Midbrain (tissue), 1 donor: ENCODE measurements at regions not wholly inside any gene's neighbourhood (a gene's known extent, or its start where the extent isn't known, plus 50 kb on each side); places are given as distances from the start of the nearest gene placed in this dataset.
A peak's percentile ranks its signal among the peaks of the same experiment; 100 is the strongest.

Experiments
- DNase-seq: peaks from one replicate; lab custom pipeline; 2025; lab: John Stamatoyannopoulos, UW

DNA sequence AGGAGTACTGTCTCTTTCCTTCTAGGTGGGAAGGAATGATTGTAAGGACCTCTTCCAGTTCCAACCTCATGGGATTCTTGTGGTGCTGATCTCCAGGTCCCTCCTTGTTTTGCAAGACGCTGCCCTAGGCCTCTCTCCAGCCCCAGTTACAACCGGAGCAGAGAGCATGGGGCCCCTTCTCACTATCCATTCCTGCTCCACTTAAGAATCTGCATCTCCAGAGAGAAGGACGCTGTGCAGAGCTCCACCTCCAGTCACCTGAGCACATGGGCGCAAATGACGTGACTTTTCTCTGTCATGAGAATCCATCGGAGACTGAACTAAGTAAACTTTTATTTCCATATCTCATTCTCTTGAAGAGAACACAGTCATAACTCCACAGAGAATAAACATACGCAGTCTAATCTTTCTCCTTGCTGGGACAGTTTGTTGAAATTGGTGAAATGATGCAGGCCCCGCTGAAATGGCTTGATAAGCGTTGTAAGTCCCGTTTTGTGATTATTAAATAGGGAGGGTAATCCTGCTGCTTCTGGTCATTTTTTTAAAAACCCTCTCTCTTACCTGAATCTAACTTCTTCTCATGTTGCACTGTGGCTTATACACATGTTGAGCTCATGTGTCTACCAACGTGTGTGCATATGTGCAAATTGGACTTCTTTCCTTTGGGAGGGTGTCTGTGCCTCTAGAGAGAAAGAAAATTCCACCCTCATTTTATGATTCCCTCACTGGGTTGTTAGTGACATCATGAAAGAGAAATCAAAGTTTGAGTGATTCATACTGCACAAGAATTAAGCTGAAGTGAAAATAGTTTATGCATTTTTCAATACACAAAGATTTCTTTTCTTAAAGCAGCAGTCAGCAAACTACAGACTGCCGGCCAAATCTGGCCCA is 133.2 kb upstream of the TBX20 start:
- no peak for DNase-seq

DNA sequence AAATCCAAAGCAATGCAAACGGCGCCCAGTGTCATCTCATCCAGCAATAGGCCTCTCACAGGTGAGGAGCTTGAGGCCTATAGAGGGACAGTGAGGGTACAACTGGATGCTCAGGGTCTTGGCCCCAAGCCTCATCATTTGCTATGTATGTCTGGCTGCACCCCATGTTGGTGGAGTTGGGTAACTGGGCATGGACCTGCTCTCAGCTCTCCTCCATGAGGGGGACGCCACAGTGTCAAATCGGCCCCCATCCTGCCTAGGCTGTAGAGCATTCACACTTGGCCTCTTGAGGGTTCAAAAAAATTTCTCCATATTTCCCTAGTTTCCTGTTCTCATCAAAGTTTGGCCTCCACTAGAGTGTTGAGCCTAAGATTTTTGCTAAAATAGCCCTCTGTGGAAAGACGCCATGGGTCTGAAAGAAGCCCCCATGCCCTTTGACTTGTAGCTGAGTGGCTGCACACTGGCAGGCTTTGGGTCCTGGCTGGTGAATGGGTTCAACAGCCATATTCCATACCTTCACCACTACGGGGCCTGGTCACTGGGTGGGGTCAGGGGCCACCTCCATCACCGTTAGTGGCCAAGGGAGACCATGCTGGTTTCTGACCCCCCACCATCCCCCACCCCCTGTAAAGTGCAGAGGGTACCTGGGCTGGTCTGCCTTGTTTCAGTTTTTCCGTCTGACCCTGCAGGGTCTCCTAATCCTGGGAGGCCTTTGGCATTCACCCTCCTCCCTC is 132.3 kb upstream of the TBX20 start:
- DNase-seq: no peak

DNA sequence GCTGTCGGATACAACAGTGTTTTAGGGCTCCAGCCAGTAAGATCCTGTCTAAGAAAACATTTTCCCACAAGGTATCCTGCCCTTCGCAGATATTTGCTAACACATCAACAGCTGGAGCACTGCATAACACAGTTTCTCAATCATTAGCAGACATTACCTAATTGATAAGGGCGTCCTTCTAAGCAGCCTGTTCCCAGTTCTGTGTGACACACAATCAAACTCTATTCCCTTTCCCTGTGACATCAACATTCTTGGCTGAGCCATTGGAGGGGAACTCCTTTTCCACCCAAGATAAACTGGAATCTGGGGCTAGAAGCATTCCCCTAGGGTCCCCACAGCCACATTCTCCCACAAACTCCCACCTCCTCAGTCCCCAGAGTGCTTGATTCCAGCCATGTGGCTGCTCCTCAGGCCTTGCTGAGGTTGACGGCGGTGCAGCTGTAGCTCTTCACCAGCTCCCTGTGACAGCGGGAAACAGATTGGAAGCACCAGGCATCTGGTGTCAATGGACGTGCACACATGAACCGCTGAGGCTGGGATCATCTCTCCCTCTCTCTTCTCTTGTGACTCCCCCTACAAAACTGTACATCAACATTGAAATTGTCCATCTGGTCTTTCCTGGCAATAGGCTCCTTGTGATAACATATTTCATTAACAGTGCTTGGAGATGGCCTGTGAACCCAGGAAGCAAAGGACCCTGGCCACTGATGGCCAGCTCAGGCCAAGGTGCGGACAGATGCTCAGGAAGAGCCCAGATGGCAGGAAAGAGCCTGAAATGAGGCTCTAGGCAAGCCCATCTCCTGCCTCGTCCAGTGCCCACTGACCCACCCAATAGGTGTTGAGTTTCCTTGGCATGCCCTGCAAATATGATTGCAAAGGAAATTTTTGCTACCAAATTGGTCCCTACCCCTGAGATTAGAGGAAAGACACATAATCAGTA is 131.1 kb upstream of the TBX20 start:
- no peak for DNase-seq

DNA sequence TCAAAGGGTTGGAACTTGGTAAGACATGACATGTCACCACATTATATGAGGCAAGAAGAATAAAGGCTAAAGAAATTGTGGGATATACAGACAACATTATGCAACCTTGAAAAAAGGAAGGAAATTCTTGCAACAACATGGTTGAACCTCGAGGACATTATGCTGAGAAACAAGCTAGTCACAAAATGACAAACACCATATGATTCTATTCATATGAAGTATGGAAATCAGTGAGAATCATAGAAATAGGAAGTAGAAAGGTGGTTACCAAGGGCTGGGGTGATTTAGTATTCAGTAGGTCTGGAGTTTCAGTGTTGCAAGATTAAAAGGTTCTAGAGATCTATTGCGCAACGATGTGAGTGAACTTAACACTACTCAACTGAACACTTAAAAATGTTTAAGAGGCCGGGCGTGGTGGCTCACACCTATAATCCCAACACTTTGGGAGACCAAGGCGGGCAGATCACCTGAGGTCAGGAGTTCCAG is 126.9 kb upstream of the TBX20 start:
- DNase-seq: no peak

DNA sequence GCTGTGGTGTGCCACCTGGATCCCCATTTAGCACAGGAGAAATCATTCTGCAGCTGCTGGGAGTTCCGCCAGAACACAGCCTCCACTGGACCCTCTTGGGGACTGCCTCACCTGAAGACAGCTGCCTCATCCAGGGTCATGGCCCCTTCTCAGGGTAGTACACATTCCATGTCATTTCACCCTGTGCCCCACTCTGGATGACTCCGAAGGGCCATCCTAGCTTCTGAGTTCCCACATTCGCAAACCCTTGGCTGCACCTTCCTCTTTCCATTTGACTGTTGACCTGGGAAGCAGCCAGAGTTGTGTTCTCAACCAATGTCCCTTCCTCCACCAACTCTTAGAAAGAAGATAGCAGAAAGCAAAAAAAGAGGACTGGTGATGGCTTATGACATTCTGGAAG is 125.6 kb upstream of the TBX20 start:
- DNase-seq: peak; percentile 32

DNA sequence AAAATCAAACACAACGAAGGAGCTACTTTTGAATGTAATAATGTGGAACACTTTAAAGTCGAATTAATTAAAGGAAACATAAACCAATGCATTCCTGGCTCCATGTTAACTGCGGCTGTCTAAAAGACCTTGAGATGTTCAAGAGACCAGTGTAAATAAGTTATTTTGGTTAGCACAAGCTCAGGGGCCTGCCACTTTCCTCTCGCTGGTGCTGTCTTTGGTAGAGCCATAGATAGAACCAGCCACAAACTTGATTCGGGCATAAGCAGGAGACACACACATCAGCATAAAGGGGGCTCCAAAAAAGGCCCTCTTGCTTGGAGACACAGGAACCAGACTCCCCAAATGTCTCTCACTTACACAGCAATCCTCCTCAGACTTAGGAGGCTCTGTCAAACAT is 121.6 kb upstream of the TBX20 start:
- DNase-seq: no peak

DNA sequence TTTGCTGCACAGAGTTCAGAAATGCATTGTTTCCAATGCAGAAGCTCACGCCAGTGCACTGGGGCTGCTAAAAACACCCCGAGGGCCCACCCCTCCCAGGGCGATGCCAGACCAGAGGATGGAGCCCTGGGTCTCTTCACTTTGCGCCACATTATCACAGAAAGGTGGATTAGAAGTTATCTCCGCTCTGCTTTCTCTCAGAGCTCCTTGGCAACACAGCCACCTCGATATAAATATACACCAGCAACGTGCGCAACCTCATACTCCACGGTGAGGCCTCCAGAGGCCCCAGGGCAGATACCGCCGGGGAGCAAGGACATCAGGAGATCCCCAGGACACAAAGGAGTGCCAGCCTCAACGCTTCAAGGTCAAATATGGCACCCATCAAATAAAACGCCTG is 121.0 kb upstream of the TBX20 start:
- no peak for DNase-seq

DNA sequence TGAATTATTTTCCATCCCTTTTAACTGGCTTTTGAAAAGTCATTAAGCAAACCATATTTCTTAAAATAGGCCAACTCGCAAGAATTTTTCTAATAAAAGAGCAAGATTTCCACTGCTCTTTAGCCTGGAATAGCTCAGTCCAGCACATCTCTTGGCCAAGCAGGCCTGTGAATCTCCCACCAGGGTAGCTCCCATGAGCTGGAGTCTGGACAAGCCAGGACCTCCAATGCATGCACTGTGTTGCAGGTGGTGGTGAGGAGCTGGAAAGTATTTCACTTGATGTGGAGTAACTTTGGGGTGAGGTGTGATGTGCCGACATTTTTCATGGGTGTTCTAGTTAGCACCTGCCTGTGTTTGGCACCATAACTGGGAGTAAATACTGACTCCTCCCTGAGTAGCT is 117.3 kb upstream of the TBX20 start:
- DNase-seq: no peak

DNA sequence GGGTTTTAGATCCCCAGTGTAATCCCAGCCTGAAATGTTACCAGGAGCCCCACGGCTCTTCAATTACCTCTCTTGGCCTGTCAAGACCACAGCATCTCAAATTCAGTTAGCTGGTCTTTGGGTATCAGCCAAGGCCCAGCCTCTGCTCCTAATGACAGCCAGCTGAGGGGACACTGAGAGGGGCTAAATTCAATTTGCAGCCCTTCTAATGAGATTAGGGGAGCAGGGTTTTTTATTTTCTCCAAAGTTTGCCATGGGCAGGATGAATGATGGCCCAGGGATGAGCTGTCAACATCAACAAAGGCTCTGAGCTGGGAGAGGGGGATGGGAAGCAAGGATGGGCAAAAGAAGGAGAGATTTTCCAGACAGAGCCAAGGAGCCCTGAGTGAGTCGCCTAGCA is 116.8 kb upstream of the TBX20 start:
- no peak for DNase-seq

DNA sequence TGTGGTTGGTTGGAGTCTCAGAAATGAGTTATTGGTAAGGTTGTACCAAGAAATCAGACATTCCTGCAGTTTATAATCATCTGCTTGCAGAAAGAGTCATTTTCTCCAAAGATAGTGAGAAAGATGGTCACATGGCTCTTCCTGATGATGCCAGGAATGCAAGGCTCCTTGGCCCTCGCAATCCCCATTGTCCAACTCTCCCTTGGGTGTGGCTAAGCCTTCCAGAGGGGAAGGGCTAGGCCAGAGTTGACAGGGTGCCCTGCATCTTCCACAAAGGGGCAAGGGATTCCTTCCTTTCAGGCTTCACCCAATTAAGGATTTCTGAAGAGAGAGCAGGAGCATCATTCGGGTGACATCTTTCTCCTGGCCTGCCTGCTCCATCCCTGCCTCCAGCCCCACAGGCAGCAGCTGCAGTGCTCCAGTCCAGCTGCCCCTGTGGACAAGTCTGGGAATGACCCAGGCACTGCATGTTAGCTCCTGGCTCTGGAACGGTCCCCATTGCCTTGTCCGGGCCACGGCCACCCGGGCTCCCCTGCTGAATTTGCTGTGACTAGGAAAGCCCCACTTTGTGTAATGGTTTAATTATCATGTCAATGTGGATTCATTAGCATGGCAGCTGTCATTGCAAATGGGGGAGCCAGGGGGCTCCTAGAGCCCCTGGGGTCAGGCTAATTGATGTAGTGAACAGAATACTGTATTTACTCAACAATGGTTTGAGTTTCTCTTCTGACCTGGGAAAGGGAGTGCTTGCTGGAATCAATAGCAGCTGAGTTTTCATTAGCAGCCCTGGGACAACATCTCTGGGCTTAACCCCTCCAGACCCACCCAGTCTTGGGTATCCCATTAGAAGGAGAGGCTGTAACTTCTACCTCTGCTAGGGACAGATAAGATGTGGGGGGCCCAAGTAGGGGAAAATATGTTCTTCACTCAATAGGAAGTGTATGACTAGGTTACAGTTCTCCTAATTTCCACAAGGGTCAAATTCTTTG is 112.6 kb upstream of the TBX20 start:
- no peak for DNase-seq

DNA sequence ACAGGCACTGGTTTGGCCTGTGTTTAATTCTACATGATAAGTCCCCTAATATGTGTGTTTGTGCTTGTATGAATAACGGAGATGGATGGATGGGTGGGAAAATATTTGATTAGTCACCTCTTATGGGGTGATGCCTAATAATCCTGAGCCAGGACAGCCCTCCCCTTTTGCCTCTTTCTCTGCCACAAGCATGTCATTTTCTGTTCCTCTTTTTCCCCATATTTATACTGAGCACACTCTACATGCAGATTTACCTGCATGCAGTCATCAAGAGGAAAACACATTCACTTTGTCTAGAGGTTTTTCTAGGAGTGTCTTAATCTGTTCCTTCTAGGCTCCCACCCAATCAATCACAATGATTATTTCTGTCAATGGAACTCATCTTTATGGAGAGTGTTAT is 111.6 kb upstream of the TBX20 start:
- no peak for DNase-seq

DNA sequence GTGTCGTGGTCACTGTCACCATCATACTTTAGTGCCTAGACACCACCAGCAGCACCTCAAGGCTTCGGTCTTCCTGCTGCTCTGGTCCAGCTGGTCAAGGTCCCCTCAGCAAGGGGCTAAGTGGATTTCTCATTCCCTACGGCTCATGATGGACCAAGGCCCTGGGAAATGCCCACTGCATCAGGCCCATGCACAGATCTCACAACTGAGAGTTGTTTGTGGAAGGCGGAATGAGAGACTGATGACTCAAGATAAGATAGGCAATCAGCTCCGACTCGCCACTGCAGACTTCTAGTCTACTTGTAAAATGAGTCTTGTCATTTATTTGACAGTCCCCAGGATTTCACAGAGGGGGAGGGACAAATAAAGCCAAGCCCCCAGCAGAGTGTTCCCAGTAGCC is 108.4 kb upstream of the TBX20 start:
- DNase-seq: no peak

DNA sequence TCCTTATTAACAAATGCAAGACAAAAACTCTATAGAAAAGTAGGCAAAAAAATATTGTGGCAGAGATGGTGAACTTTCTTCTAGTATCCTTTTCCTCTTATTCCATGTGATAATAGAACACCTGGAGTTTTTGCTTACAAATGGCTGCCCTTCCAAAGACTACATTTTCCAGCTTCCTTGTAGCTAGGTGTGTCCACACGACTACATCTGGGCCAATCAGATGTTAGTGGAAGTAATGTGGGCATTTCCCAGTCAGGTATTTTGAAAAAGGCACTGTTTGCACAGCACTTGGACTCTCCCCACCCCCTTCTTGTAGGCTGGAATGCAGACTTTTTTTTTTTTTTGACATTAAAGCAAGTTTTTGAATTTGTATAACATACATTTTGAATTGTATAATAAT is 105.5 kb upstream of the TBX20 start:
- DNase-seq: no peak

DNA sequence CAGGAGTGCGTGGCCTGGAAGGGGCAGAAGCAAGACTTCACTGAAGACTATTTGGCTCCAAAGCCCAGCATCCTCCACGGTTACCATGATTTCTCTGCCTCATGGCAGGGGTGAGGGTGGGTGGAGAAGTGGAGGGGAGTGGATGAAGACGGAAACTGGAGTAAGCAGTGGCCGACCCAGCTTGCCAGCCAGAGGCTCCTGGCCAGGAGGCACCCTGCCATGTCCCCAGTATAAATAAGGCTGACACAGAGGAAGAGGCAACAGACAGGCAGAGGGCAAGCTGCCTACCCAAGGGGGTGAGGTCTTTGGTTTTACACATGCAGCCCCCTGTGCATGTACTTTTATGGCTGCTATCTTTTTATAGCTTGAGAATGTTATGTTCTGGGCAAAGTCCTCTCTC is 102.6 kb upstream of the TBX20 start:
- DNase-seq: no peak

DNA sequence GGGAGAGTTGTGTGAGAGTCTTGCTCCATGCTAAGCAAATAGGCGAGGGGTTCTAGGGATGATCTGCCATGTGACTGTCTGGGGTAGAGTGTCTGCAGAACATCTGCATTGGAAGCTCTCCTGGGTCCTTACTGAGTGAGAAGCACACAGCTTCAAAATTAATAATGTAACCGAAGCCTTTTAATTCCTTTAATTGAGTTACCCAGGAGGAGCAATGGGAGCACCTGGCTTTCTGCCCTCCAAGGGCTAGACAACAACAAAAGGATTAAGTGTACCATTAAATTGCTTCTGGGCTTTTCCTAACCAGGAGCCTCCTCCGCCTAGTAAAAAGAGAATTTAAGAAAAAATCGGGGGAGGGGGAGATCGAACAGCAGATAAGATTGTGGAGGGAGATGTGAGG is 102.0 kb upstream of the TBX20 start:
- DNase-seq: no peak

DNA sequence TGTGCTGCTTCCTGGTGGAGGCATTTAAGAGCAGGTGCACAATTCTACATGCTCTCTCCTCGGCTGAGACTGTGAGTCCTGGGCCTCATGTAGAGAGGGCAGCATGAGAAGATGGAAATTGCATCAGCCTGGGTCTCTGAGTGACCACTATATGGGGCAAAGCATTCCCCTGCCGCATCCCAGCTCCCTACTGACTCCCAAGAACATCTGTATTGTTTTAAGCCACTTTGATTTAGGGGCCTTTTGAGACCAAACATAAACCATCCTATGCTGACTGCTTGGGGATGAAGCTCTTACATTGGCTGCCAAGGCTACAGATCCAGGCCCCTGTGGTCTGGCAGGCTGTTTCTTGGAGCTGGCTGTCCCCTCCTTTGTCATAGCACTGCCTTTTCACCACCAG is 101.3 kb upstream of the TBX20 start:
- no peak for DNase-seq

DNA sequence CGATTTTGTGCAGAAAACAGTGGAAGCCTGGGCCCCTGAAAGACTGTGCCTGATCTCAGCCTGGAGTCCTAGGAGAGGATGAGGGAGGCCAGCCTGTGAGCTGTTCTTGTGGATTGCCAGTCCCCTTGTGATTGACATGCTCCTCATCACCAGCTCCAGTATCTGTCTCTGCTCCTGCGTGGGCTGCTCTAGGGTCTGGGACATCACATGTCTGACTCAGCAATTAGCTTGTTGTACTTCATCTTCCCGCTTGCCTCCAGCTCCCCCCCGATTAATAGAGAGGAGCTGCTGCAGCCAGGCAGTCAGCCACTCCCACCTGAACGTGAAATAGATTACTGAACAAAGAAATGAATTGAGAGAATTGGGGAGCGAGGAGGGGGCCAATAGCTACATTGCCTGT is 99.6 kb upstream of the TBX20 start:
- no peak for DNase-seq

DNA sequence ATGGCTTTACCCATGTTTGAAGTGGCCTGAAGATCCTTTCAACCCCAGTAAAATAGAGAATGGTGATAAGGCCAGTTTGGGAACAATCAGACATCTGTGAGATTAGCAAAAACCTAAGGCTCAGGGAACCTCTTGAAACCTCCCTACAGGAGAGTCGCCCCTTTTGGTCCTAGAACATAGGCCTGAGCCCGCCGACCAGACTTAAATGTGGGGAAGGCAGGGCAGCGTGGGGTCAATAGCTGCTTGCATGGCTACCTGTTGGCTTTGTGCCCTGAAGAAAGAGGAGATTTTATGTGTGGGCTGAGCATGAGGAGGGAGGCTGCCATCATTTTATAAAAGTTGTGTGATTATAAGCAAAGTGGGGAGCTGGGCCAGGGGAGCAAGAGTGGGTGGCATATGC is 97.6 kb upstream of the TBX20 start:
- no peak for DNase-seq

DNA sequence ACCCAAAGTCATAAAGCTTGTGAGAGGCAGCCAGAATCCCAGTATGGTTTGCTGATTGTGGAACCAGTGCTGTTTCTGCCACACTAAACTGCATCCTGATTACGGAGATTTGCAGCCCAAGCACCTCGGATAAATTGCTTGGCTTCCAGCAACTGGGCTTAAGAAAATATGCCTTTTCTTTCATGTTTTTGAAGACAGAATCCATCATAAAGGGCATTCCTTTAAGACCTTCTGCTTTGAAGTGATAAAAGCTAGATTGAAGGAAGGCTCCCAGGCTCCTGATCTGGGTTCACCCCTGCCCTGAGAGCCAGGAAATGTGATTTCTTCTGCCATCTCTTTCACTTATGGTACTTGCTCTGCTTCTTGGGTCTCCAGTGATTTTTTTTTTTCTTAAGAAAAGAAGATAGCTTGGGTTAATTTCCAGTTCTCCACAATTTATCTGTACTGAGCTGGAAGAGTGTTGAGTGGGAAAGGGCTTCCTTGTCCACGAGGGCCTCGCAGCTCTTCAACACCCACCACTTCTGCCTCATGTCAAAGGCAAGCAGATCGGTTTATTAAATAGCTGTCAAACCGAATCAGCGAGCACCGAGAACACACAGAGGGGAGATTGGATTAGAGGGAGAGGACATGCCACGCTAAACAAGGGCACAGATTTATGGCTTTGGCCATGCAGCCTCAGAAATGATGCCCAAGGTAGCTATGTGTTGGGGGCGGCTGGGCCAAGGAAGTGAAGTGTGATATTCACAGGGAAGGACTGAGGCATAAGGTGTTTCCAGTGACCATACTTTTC is 94.9 kb upstream of the TBX20 start:
- no peak for DNase-seq

DNA sequence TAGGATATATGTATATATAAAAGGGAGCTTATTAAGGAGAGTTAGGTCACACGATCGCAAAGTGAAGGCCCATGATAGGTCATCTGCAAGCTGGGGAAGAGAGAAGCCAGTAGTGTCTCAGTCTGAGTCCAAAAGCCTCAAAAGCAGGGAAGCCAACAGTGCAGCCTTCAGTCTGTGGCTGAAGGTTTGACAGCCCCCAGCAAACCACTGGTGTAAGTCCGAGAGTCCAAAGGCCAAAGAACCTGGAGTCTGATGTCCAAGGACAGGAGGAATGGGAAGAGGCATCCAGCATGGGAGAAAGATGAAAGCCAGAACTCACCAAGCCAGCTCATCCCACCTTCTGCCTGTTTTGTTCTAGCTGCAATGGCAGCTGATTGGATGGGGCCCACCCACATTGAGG is 88.9 kb upstream of the TBX20 start:
- DNase-seq: no peak
